ENCODE measurements at regions not wholly inside any gene's neighbourhood (a gene's known extent, or its start where the extent isn't known, plus 50 kb on each side); places are given as distances from the start of the nearest gene placed in this dataset.

DNA sequence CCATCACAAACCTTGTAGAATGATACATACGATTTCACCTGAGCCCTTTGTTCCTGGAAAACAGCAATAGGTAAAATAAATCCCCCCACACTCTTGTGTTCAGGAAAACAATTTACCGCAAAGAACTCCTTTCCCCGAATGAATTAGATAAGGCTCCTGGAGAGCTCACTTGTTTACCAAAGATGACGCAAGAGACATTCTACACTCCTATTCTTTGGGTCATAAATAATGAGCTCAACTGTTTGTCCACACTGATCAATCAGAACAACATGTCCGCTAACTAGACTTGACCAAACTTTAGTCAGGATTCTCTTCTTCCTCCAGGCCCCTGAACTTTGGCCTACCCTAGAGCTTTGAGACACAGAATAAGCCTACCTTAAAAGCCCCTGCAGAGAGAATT is 271.9 kb upstream of the OPRM1 start:
- H3K27ac ChIP-seq (ENCODE audit: low read depth, low read length), result no peak overlapping the region
- Mint-ChIP-seq H3K27me3 (ENCODE audit: low read depth, unreplicated experiment) (no peaks in the 10 kb centered on the region), H3K9me3 (ENCODE audit: unreplicated experiment) (no peaks in the 10 kb centered on the region), H3K4me3 (ENCODE audit: unreplicated experiment) (no peak overlapping the region), H3K36me3 (ENCODE audit: low read depth, unreplicated experiment) (no peaks in the 10 kb centered on the region), H3K4me1 (ENCODE audit: low read depth, unreplicated experiment) (peaks cover 5% of the 10 kb centered on the region), H3K27ac (ENCODE audit: unreplicated experiment) (no peak overlapping the region)
- no peak overlapping the region for H2AFZ ChIP-seq (ENCODE audit: low read depth, low read length)
- TF ChIP-seq, protein P1, sequence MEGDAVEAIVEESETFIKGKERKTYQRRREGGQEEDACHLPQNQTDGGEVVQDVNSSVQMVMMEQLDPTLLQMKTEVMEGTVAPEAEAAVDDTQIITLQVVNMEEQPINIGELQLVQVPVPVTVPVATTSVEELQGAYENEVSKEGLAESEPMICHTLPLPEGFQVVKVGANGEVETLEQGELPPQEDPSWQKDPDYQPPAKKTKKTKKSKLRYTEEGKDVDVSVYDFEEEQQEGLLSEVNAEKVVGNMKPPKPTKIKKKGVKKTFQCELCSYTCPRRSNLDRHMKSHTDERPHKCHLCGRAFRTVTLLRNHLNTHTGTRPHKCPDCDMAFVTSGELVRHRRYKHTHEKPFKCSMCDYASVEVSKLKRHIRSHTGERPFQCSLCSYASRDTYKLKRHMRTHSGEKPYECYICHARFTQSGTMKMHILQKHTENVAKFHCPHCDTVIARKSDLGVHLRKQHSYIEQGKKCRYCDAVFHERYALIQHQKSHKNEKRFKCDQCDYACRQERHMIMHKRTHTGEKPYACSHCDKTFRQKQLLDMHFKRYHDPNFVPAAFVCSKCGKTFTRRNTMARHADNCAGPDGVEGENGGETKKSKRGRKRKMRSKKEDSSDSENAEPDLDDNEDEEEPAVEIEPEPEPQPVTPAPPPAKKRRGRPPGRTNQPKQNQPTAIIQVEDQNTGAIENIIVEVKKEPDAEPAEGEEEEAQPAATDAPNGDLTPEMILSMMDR (IDR thresholded peaks at IDR 0.05; ENCODE audit: insufficient read depth, low read depth, low read length), result no peak
- TF ChIP-seq EZH2 (IDR thresholded peaks at IDR 0.05; ENCODE audit: insufficient read depth, low read length), result no peak
- H3K9me3 ChIP-seq (ENCODE audit: insufficient read depth, low read depth, low read length), result no peaks in the 10 kb centered on the region
- no peak overlapping the region for H3K4me3 ChIP-seq (ENCODE audit: insufficient read depth, low read depth, low read length)
- H3K4me2 ChIP-seq (ENCODE audit: low read length), result no peak overlapping the region
- no peak for DNase-seq (ENCODE audit: low read depth)
- no peaks in the 10 kb centered on the region for H3K36me3 ChIP-seq (ENCODE audit: insufficient read depth, low read length)
- H3K27me3 ChIP-seq (ENCODE audit: insufficient read depth, low read length), result no peaks in the 10 kb centered on the region
- FAIRE-seq, result no peak
- no peaks in the 10 kb centered on the region for H4K20me1 ChIP-seq (ENCODE audit: insufficient read depth, low read length)
- no peak overlapping the region for H3K9ac ChIP-seq (ENCODE audit: low read length)
- no peaks in the 10 kb centered on the region for H3K4me1 ChIP-seq (ENCODE audit: insufficient read depth, low read length)
- no peaks in the 10 kb centered on the region for H3K79me2 ChIP-seq (ENCODE audit: insufficient read depth, low read length)

DNA sequence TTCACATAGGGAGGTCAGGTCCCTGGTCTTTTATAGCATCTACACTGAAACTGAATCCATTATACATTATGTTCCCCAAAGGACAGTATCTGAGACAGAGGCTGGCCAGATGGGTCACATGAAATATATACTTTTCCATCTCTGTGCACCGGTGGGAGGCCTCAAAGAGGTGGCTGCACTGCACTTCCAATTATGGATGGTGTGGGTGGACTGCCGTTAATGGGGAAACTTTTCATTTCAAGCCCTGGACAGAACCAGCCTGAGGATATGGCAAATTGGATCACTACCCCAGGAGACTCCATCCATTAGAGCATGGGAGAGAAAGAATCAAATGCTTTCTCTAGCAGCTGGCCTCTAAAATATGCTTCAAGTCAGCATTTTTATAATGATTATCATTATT is 280.5 kb upstream of the OPRM1 start:
- Histone ChIP-seq H3K4me2 (ENCODE audit: low read length) (no peak overlapping the region), H3K27ac (ENCODE audit: low read depth, low read length) (no peak overlapping the region), H3K4me1 (ENCODE audit: insufficient read depth, low read length) (no peaks in the 10 kb centered on the region), H4K20me1 (ENCODE audit: insufficient read depth, low read length) (no peaks in the 10 kb centered on the region), H3K9ac (ENCODE audit: low read length) (no peak overlapping the region), H2AFZ (ENCODE audit: low read depth, low read length) (no peak overlapping the region), H3K79me2 (ENCODE audit: insufficient read depth, low read length) (no peaks in the 10 kb centered on the region), H3K9me3 (ENCODE audit: insufficient read depth, low read depth, low read length) (no peaks in the 10 kb centered on the region), H3K4me3 (ENCODE audit: insufficient read depth, low read depth, low read length) (no peak overlapping the region), H3K27me3 (ENCODE audit: insufficient read depth, low read length) (no peaks in the 10 kb centered on the region), H3K36me3 (ENCODE audit: insufficient read depth, low read length) (no peaks in the 10 kb centered on the region)
- no peak for TF ChIP-seq EZH2 (IDR thresholded peaks at IDR 0.05; ENCODE audit: insufficient read depth, low read length)
- TF ChIP-seq, protein P1 (IDR thresholded peaks at IDR 0.05; ENCODE audit: insufficient read depth, low read depth, low read length), result no peak
- Mint-ChIP-seq H3K4me3 (ENCODE audit: unreplicated experiment) (no peak overlapping the region), H3K27me3 (ENCODE audit: low read depth, unreplicated experiment) (no peaks in the 10 kb centered on the region), H3K4me1 (ENCODE audit: low read depth, unreplicated experiment) (no peaks in the 10 kb centered on the region), H3K9me3 (ENCODE audit: unreplicated experiment) (peaks cover 2% of the 10 kb centered on the region), H3K27ac (ENCODE audit: unreplicated experiment) (no peak overlapping the region), H3K36me3 (ENCODE audit: low read depth, unreplicated experiment) (no peaks in the 10 kb centered on the region)
- DNase-seq (ENCODE audit: low read depth), result no peak
- no peak for FAIRE-seq

DNA sequence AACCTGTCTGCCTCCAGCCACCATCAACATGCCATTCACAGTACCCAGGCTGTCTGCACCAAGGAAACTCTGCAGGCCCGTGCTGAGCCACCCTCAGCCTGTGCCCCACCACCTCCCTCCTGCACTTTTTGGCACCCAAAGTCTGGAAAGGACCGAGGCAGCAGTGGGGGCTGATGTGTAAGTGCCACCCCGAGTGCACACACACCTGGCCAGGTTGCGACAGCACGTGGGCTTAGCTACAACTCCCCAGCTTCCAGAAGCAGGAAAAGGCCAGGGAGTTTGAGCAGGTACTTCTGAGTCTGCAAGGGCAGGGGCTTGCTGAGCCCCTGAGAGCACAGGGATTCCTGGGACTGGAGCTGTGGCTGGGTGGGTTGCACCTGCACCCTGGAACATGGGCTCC is 303.3 kb upstream of the OPRM1 start:
- H3K4me1 Mint-ChIP-seq (ENCODE audit: low read depth, unreplicated experiment), result no peaks in the 10 kb centered on the region
- peaks cover 2% of the 10 kb centered on the region for H3K9me3 Mint-ChIP-seq (ENCODE audit: unreplicated experiment)
- H3K27ac Mint-ChIP-seq (ENCODE audit: unreplicated experiment), result no peak overlapping the region
- Histone ChIP-seq H3K4me1 (ENCODE audit: insufficient read depth, low read length) (no peaks in the 10 kb centered on the region), H4K20me1 (ENCODE audit: insufficient read depth, low read length) (no peaks in the 10 kb centered on the region), H3K4me3 (ENCODE audit: insufficient read depth, low read depth, low read length) (no peak overlapping the region), H3K4me2 (ENCODE audit: low read length) (no peak overlapping the region), H3K9ac (ENCODE audit: low read length) (no peak overlapping the region), H3K9me3 (ENCODE audit: insufficient read depth, low read depth, low read length) (peaks cover 8% of the 10 kb centered on the region), H3K27me3 (ENCODE audit: insufficient read depth, low read length) (no peaks in the 10 kb centered on the region), H3K27ac (ENCODE audit: low read depth, low read length) (no peak overlapping the region), H3K79me2 (ENCODE audit: insufficient read depth, low read length) (no peaks in the 10 kb centered on the region), H3K36me3 (ENCODE audit: insufficient read depth, low read length) (no peaks in the 10 kb centered on the region), H2AFZ (ENCODE audit: low read depth, low read length) (no peak overlapping the region)
- no peak for DNase-seq (ENCODE audit: low read depth)
- FAIRE-seq, result no peak
- H3K36me3 Mint-ChIP-seq (ENCODE audit: low read depth, unreplicated experiment), result no peaks in the 10 kb centered on the region
- H3K4me3 Mint-ChIP-seq (ENCODE audit: unreplicated experiment), result no peak overlapping the region
- H3K27me3 Mint-ChIP-seq (ENCODE audit: low read depth, unreplicated experiment), result no peaks in the 10 kb centered on the region
- no peak for TF ChIP-seq EZH2 (IDR thresholded peaks at IDR 0.05; ENCODE audit: insufficient read depth, low read length)
- TF ChIP-seq, protein P1 (IDR thresholded peaks at IDR 0.05; ENCODE audit: insufficient read depth, low read depth, low read length), result no peak
